Central memory CD8-positive, alpha-beta T cell (primary cell): ENCODE measurements at regions not wholly inside any gene's neighbourhood (a gene's known extent, or its start where the extent isn't known, plus 50 kb on each side); places are given as distances from the start of the nearest gene placed in this dataset.

ENCODE experiments used
- ATAC-seq: fragments of 150-1000 bp; cut with Tn5 transposase; replicated peaks from 2 replicates; pipeline ENCODE4 v1.10.0; 2022; ENCODE audit warnings: mild to moderate bottlenecking, moderate FRiP score, moderate number of reproducible peaks; ENCODE audit not compliant: poor library complexity, severe bottlenecking; ENCODE audit errors: extremely low read depth
- DNase-seq, 2 donors: peaks; one replicate each; pipeline ENCODE4 v3.0.0; 2021; ENCODE audit warnings: low spot score in 2 of 2
- H3K27ac Mint-ChIP-seq: one replicate; pipeline ENCODE4 v1.8.0; 2022; ENCODE audit warnings: low read depth, mild to moderate bottlenecking, moderate library complexity, mixed read lengths
- H3K27me3 Mint-ChIP-seq: one replicate; pipeline ENCODE4 v1.8.0; 2022; ENCODE audit warnings: mixed read lengths
- H3K36me3 Mint-ChIP-seq: one replicate; pipeline ENCODE4 v1.8.0; 2022; ENCODE audit warnings: mild to moderate bottlenecking, moderate library complexity, mixed read lengths; ENCODE audit not compliant: insufficient read depth
- H3K4me1 Mint-ChIP-seq: one replicate; pipeline ENCODE4 v1.8.0; 2022; ENCODE audit warnings: mixed read lengths
- H3K4me3 Mint-ChIP-seq: one replicate; pipeline ENCODE4 v1.8.0; 2022; ENCODE audit warnings: mild to moderate bottlenecking, moderate library complexity, mixed read lengths
- H3K9me3 Mint-ChIP-seq: one replicate; pipeline ENCODE4 v1.8.0; 2022; ENCODE audit warnings: mixed read lengths

- Mint-ChIP-seq H3K9me3 (no peaks in the 10 kb centered on the region), H3K4me1 (no peaks in the 10 kb centered on the region), H3K27me3 (peaks cover 13% of the 10 kb centered on the region), H3K4me3 (no peak overlapping the region), H3K36me3 (no peaks in the 10 kb centered on the region), H3K27ac (no peak overlapping the region)
- ATAC-seq = no peak
- no peak for DNase-seq
Observed at GRCh38 chr12:19015285-19015684, 114.2 kb upstream of the PLEKHA5 start.

GRCh38 chr12:19018302-19018970 is 111.1 kb upstream of the PLEKHA5 start:
- Mint-ChIP-seq H3K36me3 (no peaks in the 10 kb centered on the region), H3K27ac (no peak overlapping the region), H3K4me1 (no peaks in the 10 kb centered on the region), H3K27me3 (peaks cover 23% of the 10 kb centered on the region), H3K9me3 (no peaks in the 10 kb centered on the region), H3K4me3 (no peak overlapping the region)
- no peak for ATAC-seq
- no peak for DNase-seq

DNA sequence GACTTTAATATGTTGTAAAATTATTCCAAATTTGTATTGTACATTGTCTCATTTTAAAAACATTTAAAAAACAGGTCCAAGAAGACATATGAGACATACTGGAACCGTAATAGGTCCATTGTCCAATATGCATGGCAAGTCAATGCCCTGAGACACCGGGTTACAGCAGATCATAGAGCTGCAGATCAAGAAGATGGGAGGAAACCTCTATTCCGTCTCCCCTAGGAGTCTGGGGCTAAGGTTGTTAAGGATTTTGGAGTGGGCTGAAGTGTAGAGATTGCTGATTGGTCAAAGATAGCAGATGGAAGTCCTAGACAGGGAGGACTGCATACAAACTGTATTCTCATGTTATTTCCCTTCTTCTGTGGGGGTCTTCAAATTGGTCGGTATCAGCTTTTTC is 108.3 kb upstream of the PLEKHA5 start:
- DNase-seq (no peak), ATAC-seq (no peak)
- Mint-ChIP-seq H3K27me3 (peaks cover 17% of the 10 kb centered on the region), H3K9me3 (no peaks in the 10 kb centered on the region), H3K36me3 (no peaks in the 10 kb centered on the region), H3K4me1 (no peaks in the 10 kb centered on the region), H3K4me3 (no peak overlapping the region), H3K27ac (no peak overlapping the region)

GRCh38 chr12:19021646-19022045 is 107.9 kb upstream of the PLEKHA5 start:
- ATAC-seq (no peak), DNase-seq (no peak)
- no peaks in the 10 kb centered on the region for H3K4me1 Mint-ChIP-seq
- no peaks in the 10 kb centered on the region for H3K36me3 Mint-ChIP-seq
- H3K27me3 Mint-ChIP-seq = peaks cover 17% of the 10 kb centered on the region
- no peak overlapping the region for H3K4me3 Mint-ChIP-seq
- no peaks in the 10 kb centered on the region for H3K9me3 Mint-ChIP-seq
- no peak overlapping the region for H3K27ac Mint-ChIP-seq

DNA sequence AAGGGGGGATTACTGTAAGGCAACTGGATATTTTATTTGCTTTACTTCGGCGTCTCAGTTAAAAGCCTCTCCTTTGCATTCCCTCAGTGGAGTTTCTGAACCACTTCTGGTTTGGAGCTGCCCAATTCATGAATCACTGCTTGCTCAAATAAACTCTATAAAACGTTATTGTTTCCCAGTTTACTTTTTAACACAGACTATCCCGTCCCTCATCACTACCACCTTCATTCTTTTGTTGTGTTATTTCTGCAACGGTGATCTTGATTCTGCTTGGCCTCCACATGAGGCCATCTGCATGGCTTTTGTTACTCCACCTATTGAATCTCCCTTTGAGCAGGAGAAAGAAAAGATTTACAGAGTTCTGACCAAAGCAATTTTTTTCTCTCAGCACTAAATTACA is 104.0 kb upstream of the PLEKHA5 start:
- no peak overlapping the region for H3K27ac Mint-ChIP-seq
- H3K27me3 Mint-ChIP-seq = peaks cover 17% of the 10 kb centered on the region
- no peak overlapping the region for H3K4me3 Mint-ChIP-seq
- H3K36me3 Mint-ChIP-seq = no peaks in the 10 kb centered on the region
- no peaks in the 10 kb centered on the region for H3K4me1 Mint-ChIP-seq
- H3K9me3 Mint-ChIP-seq = no peaks in the 10 kb centered on the region
- ATAC-seq (no peak), DNase-seq (no peak)

- ATAC-seq (no peak), DNase-seq (no peak)
- Mint-ChIP-seq H3K4me1 (no peaks in the 10 kb centered on the region), H3K36me3 (no peaks in the 10 kb centered on the region), H3K4me3 (no peak overlapping the region), H3K9me3 (no peaks in the 10 kb centered on the region), H3K27ac (no peak overlapping the region), H3K27me3 (peaks cover 19% of the 10 kb centered on the region)
Observed at GRCh38 chr12:19026034-19026433, 103.5 kb upstream of the PLEKHA5 start.

- no peak for ATAC-seq
Observed at GRCh38 chr12:19026614-19027488, 102.7 kb upstream of the PLEKHA5 start.

DNA sequence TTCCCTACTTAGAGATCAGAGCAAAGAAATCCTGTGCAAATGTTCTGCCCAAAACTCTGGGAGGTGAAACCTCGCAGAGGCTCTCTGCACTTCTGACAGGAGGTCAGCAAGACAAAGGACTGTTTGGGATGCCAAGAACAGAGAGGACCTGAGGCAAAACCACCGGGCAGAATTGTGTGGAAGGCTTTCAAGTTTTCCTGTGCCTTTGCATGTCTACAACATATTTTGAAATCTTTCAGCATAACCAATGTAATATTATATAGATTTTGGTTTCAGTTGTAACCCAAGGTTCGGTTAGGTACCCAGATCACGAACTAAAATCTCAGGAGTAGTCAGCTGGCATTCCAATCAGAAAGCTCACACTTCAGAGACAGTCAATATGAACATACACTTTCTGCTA is 99.4 kb upstream of the PLEKHA5 start:
- no peak for DNase-seq
- no peaks in the 10 kb centered on the region for H3K4me1 Mint-ChIP-seq
- peaks cover 18% of the 10 kb centered on the region for H3K27me3 Mint-ChIP-seq
- H3K36me3 Mint-ChIP-seq = no peaks in the 10 kb centered on the region
- H3K4me3 Mint-ChIP-seq = no peak overlapping the region
- no peaks in the 10 kb centered on the region for H3K9me3 Mint-ChIP-seq
- H3K27ac Mint-ChIP-seq = no peak overlapping the region
- ATAC-seq = no peak

More at GRCh38 chr12:19026614-19027488, 102.7 kb upstream of the PLEKHA5 start:
- Mint-ChIP-seq H3K4me1 (no peaks in the 10 kb centered on the region), H3K9me3 (no peaks in the 10 kb centered on the region), H3K27ac (no peak overlapping the region), H3K36me3 (no peaks in the 10 kb centered on the region), H3K4me3 (no peak overlapping the region), H3K27me3 (peaks cover 19% of the 10 kb centered on the region)
- no peak for DNase-seq

DNA sequence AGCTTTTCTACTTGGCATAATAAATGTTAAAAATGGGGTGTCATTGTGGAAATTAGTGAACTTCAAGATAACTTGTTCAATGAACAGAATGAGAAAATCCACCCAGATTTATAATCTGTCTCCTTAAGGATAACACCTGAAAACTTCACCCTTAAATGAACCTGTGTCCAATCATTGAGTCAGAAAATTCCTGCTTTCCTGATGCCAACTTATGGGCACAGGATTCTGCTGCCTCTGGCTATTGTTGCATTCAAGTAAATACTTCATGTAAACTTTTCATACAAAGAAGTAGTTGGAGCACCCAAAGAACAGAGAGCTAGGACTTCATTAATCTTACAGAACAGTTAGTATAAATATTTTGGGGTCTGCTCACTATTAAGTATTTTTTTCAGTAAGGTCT is 98.9 kb upstream of the PLEKHA5 start:
- Mint-ChIP-seq H3K27me3 (peaks cover 18% of the 10 kb centered on the region), H3K4me1 (no peaks in the 10 kb centered on the region), H3K27ac (no peak overlapping the region), H3K4me3 (no peak overlapping the region), H3K36me3 (no peaks in the 10 kb centered on the region), H3K9me3 (no peaks in the 10 kb centered on the region)
- DNase-seq (no peak), ATAC-seq (no peak)

DNA sequence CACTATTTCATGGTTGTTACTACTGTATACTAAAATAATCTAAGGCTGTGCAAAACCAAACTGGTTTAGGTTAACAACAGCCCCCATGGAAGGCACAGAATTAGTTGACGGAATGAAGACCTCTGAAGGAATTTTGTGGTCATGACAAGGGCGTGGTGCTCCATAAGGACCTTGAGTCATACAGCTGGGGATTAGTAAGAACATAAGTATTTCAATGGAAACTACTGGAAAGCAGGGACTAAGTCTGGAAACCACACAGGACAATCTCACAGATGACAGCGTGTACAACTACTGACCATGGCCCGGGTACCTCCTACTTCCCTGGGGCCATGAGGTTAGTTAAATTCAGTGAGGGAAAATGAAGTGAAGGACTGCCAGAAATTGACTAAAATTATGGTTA is 98.5 kb upstream of the PLEKHA5 start:
- Mint-ChIP-seq H3K27ac (no peak overlapping the region), H3K9me3 (no peaks in the 10 kb centered on the region), H3K4me1 (no peaks in the 10 kb centered on the region), H3K4me3 (no peak overlapping the region), H3K36me3 (no peaks in the 10 kb centered on the region), H3K27me3 (peaks cover 18% of the 10 kb centered on the region)
- DNase-seq = no peak
- ATAC-seq = no peak

- ATAC-seq = no peak
- H3K9me3 Mint-ChIP-seq = no peaks in the 10 kb centered on the region
Observed at GRCh38 chr12:19032826-19033225, 96.7 kb upstream of the PLEKHA5 start.

DNA sequence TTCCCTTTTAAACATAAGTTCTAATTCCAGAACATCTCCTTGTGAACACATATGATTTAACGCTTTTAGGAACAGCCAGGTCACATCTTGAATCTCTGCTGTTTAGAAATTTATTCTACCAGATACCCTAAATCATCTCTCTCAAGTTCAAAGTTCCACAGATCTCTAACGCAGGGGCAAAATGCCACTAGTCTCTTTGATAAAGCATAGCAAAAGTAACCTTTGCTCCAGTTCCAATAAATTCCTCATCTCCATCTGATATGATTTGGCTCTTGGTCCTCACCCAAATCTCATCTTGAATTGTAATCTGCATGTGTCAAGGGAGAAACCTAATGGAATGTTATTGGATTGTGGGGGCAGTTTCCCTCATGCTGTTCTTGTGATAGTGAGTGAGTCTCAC is 96.3 kb upstream of the PLEKHA5 start:
- Mint-ChIP-seq H3K27ac (no peak overlapping the region), H3K27me3 (peaks cover 33% of the 10 kb centered on the region), H3K9me3 (no peaks in the 10 kb centered on the region), H3K4me3 (no peak overlapping the region), H3K4me1 (no peaks in the 10 kb centered on the region), H3K36me3 (no peaks in the 10 kb centered on the region)
- ATAC-seq (no peak), DNase-seq (no peak)

More at GRCh38 chr12:19032826-19033225, 96.7 kb upstream of the PLEKHA5 start:
- H3K4me1 Mint-ChIP-seq = no peaks in the 10 kb centered on the region
- no peaks in the 10 kb centered on the region for H3K36me3 Mint-ChIP-seq
- DNase-seq = no peak
- no peak overlapping the region for H3K27ac Mint-ChIP-seq
- H3K4me3 Mint-ChIP-seq = no peak overlapping the region
- peaks cover 32% of the 10 kb centered on the region for H3K27me3 Mint-ChIP-seq

DNA sequence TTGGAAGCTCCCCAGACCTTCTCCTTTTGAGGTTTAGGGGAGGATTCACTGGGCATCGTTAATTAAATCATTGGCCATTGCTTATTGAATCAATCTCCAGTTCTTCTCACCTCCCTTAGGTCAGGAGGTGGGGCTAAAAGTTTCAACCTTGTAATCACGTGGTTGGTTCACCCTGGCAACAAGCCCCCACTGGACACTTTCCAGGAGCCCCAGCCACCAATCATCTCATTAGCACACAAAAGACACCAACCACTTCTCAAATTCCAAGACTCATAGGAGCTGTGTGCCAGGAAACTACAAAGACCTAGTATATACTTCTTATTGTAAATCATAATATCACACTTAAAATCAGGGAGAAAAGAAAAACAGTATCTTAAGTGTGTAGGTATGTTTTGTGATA is 94.6 kb upstream of the PLEKHA5 start:
- no peak for ATAC-seq
- Mint-ChIP-seq H3K36me3 (no peaks in the 10 kb centered on the region), H3K4me3 (no peak overlapping the region), H3K27me3 (peaks cover 50% of the 10 kb centered on the region), H3K27ac (no peak overlapping the region), H3K9me3 (no peaks in the 10 kb centered on the region), H3K4me1 (no peaks in the 10 kb centered on the region)
- no peak for DNase-seq
